Esophagus squamous epithelium (tissue), 5 donors: ENCODE measurements at regions not wholly inside any gene's neighbourhood (a gene's known extent, or its start where the extent isn't known, plus 50 kb on each side); places are given as distances from the start of the nearest gene placed in this dataset.

Experiments
- DNase-seq: peaks from one replicate; lab custom pipeline; 2025; lab: John Stamatoyannopoulos, UW
- H3K27ac ChIP-seq, 4 donors: fragments of 200-600 bp; sonication (generic); one replicate each; pipeline ENCODE4 v1.5.1; 2016 to 2019; ENCODE audit warnings: mild to moderate bottlenecking in 1 of 4
- H3K27me3 ChIP-seq, 4 donors: fragments of 200-600 bp; sonication (generic); 1 replicate in 3 of 4; 2 replicates in 1 of 4; pipeline versions ENCODE4 v1.5.1 to v1.6.0; 2017 to 2021; ENCODE audit warnings: antibody characterized with exemption in 1 of 4
- H3K36me3 ChIP-seq, 3 donors: fragments of 200-600 bp; sonication (generic); one replicate each; pipeline ENCODE4 v1.5.1; 2016 to 2019
- H3K4me1 ChIP-seq, 3 donors: fragments of 200-600 bp; sonication (generic); one replicate each; pipeline ENCODE4 v1.5.1; 2017 to 2019
- H3K4me3 ChIP-seq, 4 donors: fragments of 200-600 bp; sonication (generic); 1 replicate in 3 of 4; 2 replicates in 1 of 4; pipeline ENCODE4 v1.5.1; 2016 to 2019; ENCODE audit warnings: mild to moderate bottlenecking in 2 of 4, moderate library complexity in 1 of 4
- H3K9me3 ChIP-seq, 3 donors: fragments of 200-600 bp; sonication (generic); one replicate each; pipeline ENCODE4 v1.5.1; 2016 to 2019
- CTCF ChIP-seq, 6 experiments: fragments of 450-650 bp in 4 of 6; fragments of 200-600 bp in 2 of 6; sonication (generic) in 2 of 6; IDR thresholded peaks; one replicate each; pipeline ENCODE4 v1.5.1; 2016 to 2019; ENCODE audit warnings: antibody characterized with exemption in 6 of 6, mild to moderate bottlenecking in 4 of 6, moderate library complexity in 4 of 6
- POLR2A ChIP-seq, 4 donors: fragments of 450-650 bp; IDR thresholded peaks; one replicate each; pipeline ENCODE4 v1.6.1; 2017; ENCODE audit warnings: antibody characterized with exemption in 4 of 4, mild to moderate bottlenecking in 4 of 4, moderate library complexity in 3 of 4
- WGBS, 2 donors: methylation state at CpG; one replicate each; pipeline ENCODE4 v1.1.5; 2018; 5-methylcytosine and 5-hydroxymethylcytosine counted together
- intact Hi-C: fragments of 100-400 bp; cut with DNase I; formaldehyde crosslinking; loops from one replicate; pipeline ENCODE4 v1.15.0; 2022
- donor health status: DM: yes; HTN: yes; CAD: no.

- H3K36me3 ChIP-seq = no peaks in the 10 kb centered on the region
- no peak overlapping the region for H3K4me3 ChIP-seq
- no peak for TF ChIP-seq CTCF (IDR thresholded peaks at IDR 0.05)
- TF ChIP-seq POLR2A (IDR thresholded peaks at IDR 0.05) = no peak
- H3K27ac ChIP-seq = no peak overlapping the region
- 81 to 89% methylated on average over 1 of the region's 1 CpG for WGBS, 2 donors
- H3K4me1 ChIP-seq = no peaks in the 10 kb centered on the region
- intact Hi-C loops = no loop called here
- H3K9me3 ChIP-seq = no peaks in the 10 kb centered on the region
- H3K27me3 ChIP-seq = no peaks in the 10 kb centered on the region
- DNase-seq = no peak
These were observed 186.7 kb downstream of the PCDH18 start for GRCh38 chr4:137345597-137345996.

- Histone ChIP-seq H3K9me3 (no peaks in the 10 kb centered on the region), H3K27ac (no peak overlapping the region), H3K36me3 (no peaks in the 10 kb centered on the region), H3K4me3 (no peak overlapping the region), H3K4me1 (no peaks in the 10 kb centered on the region), H3K27me3 (no peaks in the 10 kb centered on the region)
- WGBS, 2 donors = 78 to 90% methylated on average over 8 of the region's 8 CpGs
- intact Hi-C loops = no loop called here
- TF ChIP-seq POLR2A (IDR thresholded peaks at IDR 0.05) (no peak), CTCF (IDR thresholded peaks at IDR 0.05) (no peak)
- no peak for DNase-seq
These were observed 189.1 kb downstream of the PCDH18 start for GRCh38 chr4:137343221-137343620.

- Histone ChIP-seq H3K27me3 (no peaks in the 10 kb centered on the region), H3K4me1 (no peaks in the 10 kb centered on the region), H3K4me3 (no peak overlapping the region), H3K27ac (no peak overlapping the region), H3K9me3 (no peaks in the 10 kb centered on the region), H3K36me3 (no peaks in the 10 kb centered on the region)
- intact Hi-C loops = no loop called here
- TF ChIP-seq POLR2A (IDR thresholded peaks at IDR 0.05) = no peak
- no peak for TF ChIP-seq CTCF (IDR thresholded peaks at IDR 0.05)
- no peak for DNase-seq
- WGBS, 2 donors = 67 to 70% methylated on average over 1 of the region's 1 CpG
These were observed 199.3 kb downstream of the PCDH18 start for GRCh38 chr4:137333031-137333430.

- DNase-seq = no peak
- 70 to 75% methylated on average over 3 of the region's 3 CpGs for WGBS, 2 donors
- no peak overlapping the region for H3K27ac ChIP-seq
- H3K27me3 ChIP-seq = no peaks in the 10 kb centered on the region
- intact Hi-C loops = no loop called here
- no peak for TF ChIP-seq CTCF (IDR thresholded peaks at IDR 0.05)
- H3K4me3 ChIP-seq = no peak overlapping the region
- no peaks in the 10 kb centered on the region for H3K36me3 ChIP-seq
- peaks cover 0 to 7% (median 0%) of the 10 kb centered on the region in 3 donors for H3K4me1 ChIP-seq
- no peaks in the 10 kb centered on the region for H3K9me3 ChIP-seq
These were observed 220.0 kb downstream of the PCDH18 start for GRCh38 chr4:137312257-137312656.

GRCh38 chr4:137310593-137311490, 221.5 kb downstream of the PCDH18 start:
- H3K36me3 ChIP-seq = no peaks in the 10 kb centered on the region
- H3K4me3 ChIP-seq = no peak overlapping the region
- no peaks in the 10 kb centered on the region for H3K9me3 ChIP-seq
- H3K4me1 ChIP-seq = peaks cover 0 to 13% (median 0%) of the 10 kb centered on the region in 3 donors
- H3K27ac ChIP-seq = peak overlapping the region in 2 of 4 donors; percentile 14 to 42
- TF ChIP-seq POLR2A (IDR thresholded peaks at IDR 0.05) = no peak
- no peak for TF ChIP-seq CTCF (IDR thresholded peaks at IDR 0.05)
- intact Hi-C loops = no loop called here
- no peaks in the 10 kb centered on the region for H3K27me3 ChIP-seq
- no peak for DNase-seq
- WGBS, 2 donors = 41 to 45% methylated on average over 3 of the region's 3 CpGs
